Lower leg skin (tissue), 4 donors: ENCODE measurements at regions not wholly inside any gene's neighbourhood (a gene's known extent, or its start where the extent isn't known, plus 50 kb on each side); places are given as distances from the start of the nearest gene placed in this dataset.

Source experiments
- DNase-seq, 2 donors: peaks; one replicate each; pipeline ENCODE4 v3.0.0-alpha.2; 2019; ENCODE audit warnings: low spot score in 2 of 2
- H3K4me3 ChIP-seq: fragments of 200-600 bp; sonication (generic); 2 replicates; pipeline ENCODE4 v1.5.1; 2017; ENCODE audit warnings: mild to moderate bottlenecking, low read depth; ENCODE audit not compliant: poor library complexity, severe bottlenecking
- CTCF ChIP-seq, 3 donors: fragments of 450-650 bp; IDR thresholded peaks; one replicate each; pipeline ENCODE4 v1.5.1; 2016; ENCODE audit warnings: antibody characterized with exemption in 3 of 3, mild to moderate bottlenecking in 3 of 3, moderate library complexity in 2 of 3
- POLR2A ChIP-seq, 2 donors: fragments of 450-650 bp; IDR thresholded peaks; one replicate each; pipeline ENCODE4 v1.6.1; 2016 to 2017; ENCODE audit warnings: antibody characterized with exemption in 2 of 2, mild to moderate bottlenecking in 1 of 2, moderate library complexity in 1 of 2
- WGBS, 2 donors: methylation state at CpG; one replicate each; pipeline ENCODE4 v1.1.5; 2018; 5-methylcytosine and 5-hydroxymethylcytosine counted together
- intact Hi-C: fragments of 100-400 bp; cut with DNase I; formaldehyde crosslinking; loops from one replicate; pipeline ENCODE4 v1.15.0; 2023; ENCODE audit warnings: low total_unique reads

DNA sequence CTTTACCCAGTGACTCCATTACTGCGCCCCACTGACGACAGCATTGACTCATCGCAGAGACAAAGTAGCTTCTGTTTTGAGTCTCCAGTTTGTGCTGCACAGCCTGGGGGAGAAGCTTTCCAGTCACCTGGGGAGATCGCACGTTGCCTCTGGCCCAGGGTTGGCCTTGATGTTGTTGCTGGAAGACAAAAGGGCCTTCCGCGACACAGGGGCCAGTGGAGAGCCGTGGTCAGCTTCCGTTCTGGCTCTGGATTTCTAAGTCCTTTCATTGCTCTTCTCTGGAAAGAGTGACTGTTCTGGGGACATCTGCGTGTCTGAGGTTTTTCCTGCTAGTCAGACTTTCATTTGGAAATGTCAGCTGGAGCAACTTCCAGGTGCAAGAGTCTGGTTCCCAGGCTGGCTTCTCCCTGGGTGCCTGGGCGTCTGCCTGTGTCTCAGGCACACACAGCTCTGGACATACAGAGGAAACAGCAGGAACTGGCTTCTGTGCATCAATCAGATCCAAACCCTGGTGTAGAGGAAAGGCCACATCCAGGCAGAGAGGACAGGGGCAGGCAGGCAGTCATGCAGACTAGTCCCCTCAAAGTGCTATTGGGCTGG, 257.0 kb downstream of the SIPA1L2 start:
- WGBS, 2 donors, result 77 to 90% methylated on average over 11 of the region's 11 CpGs
- TF ChIP-seq CTCF (IDR thresholded peaks at IDR 0.05) (no peak), POLR2A (IDR thresholded peaks at IDR 0.05) (no peak)

GRCh38 chr1:232372431-232372830, 257.5 kb downstream of the SIPA1L2 start:
- no peak for TF ChIP-seq CTCF (IDR thresholded peaks at IDR 0.05)
- TF ChIP-seq POLR2A (IDR thresholded peaks at IDR 0.05), result no peak
- whole genome bisulfite sequencing, 2 donors, result 86 to 91% methylated on average over 13 of the region's 13 CpGs
- no peak overlapping the region for H3K4me3 ChIP-seq
- no peak for DNase-seq
- intact Hi-C loops, result no loop called here

More for the DNA sequence above, 257.0 kb downstream of the SIPA1L2 start:
- intact Hi-C loops, result no loop called here
- no peak overlapping the region for H3K4me3 ChIP-seq
- no peak for DNase-seq

- TF ChIP-seq CTCF (IDR thresholded peaks at IDR 0.05) (no peak), POLR2A (IDR thresholded peaks at IDR 0.05) (no peak)
- intact Hi-C loops, result no loop called here
- WGBS, 2 donors, result 83 to 87% methylated on average over 11 of the region's 11 CpGs
- no peak for DNase-seq
- H3K4me3 ChIP-seq, result no peak overlapping the region
Measured at GRCh38 chr1:232369451-232370296, 260.3 kb downstream of the SIPA1L2 start.

DNA sequence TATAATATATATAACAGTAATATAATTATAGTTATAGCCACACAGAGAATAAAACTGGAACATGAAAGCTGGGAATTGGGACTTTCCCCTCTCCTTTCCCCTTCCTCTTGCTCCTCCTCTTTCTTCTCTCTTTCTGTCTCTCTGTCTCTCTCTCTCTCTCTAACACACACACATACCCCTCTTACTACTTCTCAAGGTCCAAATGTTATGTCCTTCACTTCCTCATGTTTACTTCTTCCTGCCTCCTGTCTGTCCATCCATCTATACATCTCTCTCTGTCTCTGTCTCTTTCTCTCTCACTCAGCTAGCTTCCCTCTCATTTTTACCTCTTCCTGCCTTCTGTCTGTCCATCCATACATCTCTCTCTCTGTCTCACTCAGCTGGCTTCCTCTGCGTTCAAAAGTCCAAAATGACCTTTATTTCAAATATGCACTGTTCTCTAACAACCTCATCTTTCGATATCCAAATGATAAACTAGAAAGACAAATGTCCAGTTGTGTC, 261.1 kb downstream of the SIPA1L2 start:
- intact Hi-C loops, result no loop called here
- no peak overlapping the region for H3K4me3 ChIP-seq
- no peak for DNase-seq
- TF ChIP-seq CTCF (IDR thresholded peaks at IDR 0.05), result no peak
- no peak for TF ChIP-seq POLR2A (IDR thresholded peaks at IDR 0.05)
- 89 to 96% methylated on average over 2 of the region's 2 CpGs for WGBS, 2 donors

DNA sequence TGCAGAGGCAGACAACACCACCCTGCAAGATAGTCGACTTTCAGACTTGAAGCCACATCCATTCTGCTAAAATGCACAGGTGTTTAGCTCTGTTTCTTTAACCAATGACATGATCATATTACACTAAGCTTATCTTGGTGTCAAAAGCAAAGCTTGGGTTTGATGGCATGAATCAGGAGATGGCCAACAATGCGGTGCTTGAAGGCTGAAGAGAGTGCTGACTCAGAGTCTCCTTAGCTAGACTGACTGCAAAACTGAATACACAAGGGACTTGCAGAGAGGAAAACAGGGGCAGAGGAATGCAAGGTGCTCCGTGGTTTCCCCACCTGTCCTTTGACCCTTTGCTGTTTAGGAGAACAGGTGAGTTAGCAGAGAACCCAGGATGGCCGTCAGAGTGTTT, 262.6 kb downstream of the SIPA1L2 start:
- no peak for DNase-seq
- intact Hi-C loops, result no loop called here
- WGBS, 2 donors, result 75 to 77% methylated on average over 4 of the region's 4 CpGs
- H3K4me3 ChIP-seq, result no peak overlapping the region
- TF ChIP-seq POLR2A (IDR thresholded peaks at IDR 0.05), result no peak
- TF ChIP-seq CTCF (IDR thresholded peaks at IDR 0.05), result no peak
